ENCODE measurements at regions not wholly inside any gene's neighbourhood (a gene's known extent, or its start where the extent isn't known, plus 50 kb on each side); places are given as distances from the start of the nearest gene placed in this dataset.

- TF ChIP-seq REST (IDR thresholded peaks at IDR 0.05; ENCODE audit: insufficient read depth in 1 of 2, low read depth in 2 of 2, low read length in 2 of 2) (no peak), SIN3A (IDR thresholded peaks at IDR 0.05; ENCODE audit: borderline replicate concordance, insufficient read depth, low read length) (no peak), POLR2AphosphoS5 (IDR thresholded peaks at IDR 0.05; ENCODE audit: low read depth, low read length) (no peak), TAF1 (IDR thresholded peaks at IDR 0.05; ENCODE audit: borderline replicate concordance, insufficient read depth, low read length) (no peak), FOXP2 (optimal IDR thresholded peaks at IDR 0.05; ENCODE audit: borderline replicate concordance, extremely low read depth, extremely low read length, insufficient read depth) (no peak)
Measured at GRCh38 chr5:159752622-159753275, 163.5 kb upstream of the ADRA1B start.

GRCh38 chr5:159758189-159758588 is 158.1 kb upstream of the ADRA1B start:
- TF ChIP-seq POLR2AphosphoS5 (IDR thresholded peaks at IDR 0.05; ENCODE audit: low read depth, low read length) (no peak), TAF1 (IDR thresholded peaks at IDR 0.05; ENCODE audit: borderline replicate concordance, insufficient read depth, low read length) (no peak), REST (IDR thresholded peaks at IDR 0.05; ENCODE audit: insufficient read depth in 1 of 2, low read depth in 2 of 2, low read length in 2 of 2) (no peak), FOXP2 (optimal IDR thresholded peaks at IDR 0.05; ENCODE audit: borderline replicate concordance, extremely low read depth, extremely low read length, insufficient read depth) (no peak), SIN3A (IDR thresholded peaks at IDR 0.05; ENCODE audit: borderline replicate concordance, insufficient read depth, low read length) (no peak)

- TF ChIP-seq POLR2AphosphoS5 (IDR thresholded peaks at IDR 0.05; ENCODE audit: low read depth, low read length) (no peak), TAF1 (IDR thresholded peaks at IDR 0.05; ENCODE audit: borderline replicate concordance, insufficient read depth, low read length) (no peak), SIN3A (IDR thresholded peaks at IDR 0.05; ENCODE audit: borderline replicate concordance, insufficient read depth, low read length) (no peak), REST (IDR thresholded peaks at IDR 0.05; ENCODE audit: insufficient read depth in 1 of 2, low read depth in 2 of 2, low read length in 2 of 2) (no peak)
Measured at GRCh38 chr5:159759791-159760290, 156.4 kb upstream of the ADRA1B start.

GRCh38 chr5:159762921-159763320 is 153.4 kb upstream of the ADRA1B start:
- no peak for TF ChIP-seq FOXP2 (optimal IDR thresholded peaks at IDR 0.05; ENCODE audit: borderline replicate concordance, extremely low read depth, extremely low read length, insufficient read depth)
- TF ChIP-seq POLR2AphosphoS5 (IDR thresholded peaks at IDR 0.05; ENCODE audit: low read depth, low read length), result no peak
- no peak for TF ChIP-seq REST (IDR thresholded peaks at IDR 0.05; ENCODE audit: insufficient read depth in 1 of 2, low read depth in 2 of 2, low read length in 2 of 2)
- no peak for TF ChIP-seq TAF1 (IDR thresholded peaks at IDR 0.05; ENCODE audit: borderline replicate concordance, insufficient read depth, low read length)
- TF ChIP-seq SIN3A (IDR thresholded peaks at IDR 0.05; ENCODE audit: borderline replicate concordance, insufficient read depth, low read length), result no peak
